GM18909 (cell line): ENCODE measurements at regions not wholly inside any gene's neighbourhood (a gene's known extent, or its start where the extent isn't known, plus 50 kb on each side); places are given as distances from the start of the nearest gene placed in this dataset.
"Not testable (repeated sequence)": the region's sequence is repeated elsewhere in the genome, so short reads cannot be mapped to it uniquely, and the experiment has no call there.

Experiments
- ATAC-seq: cut with Tn5 transposase; IDR thresholded peaks from one replicate; pipeline ENCODE4 v1.9.1; 2021; ENCODE audit warnings: mild to moderate bottlenecking; ENCODE audit not compliant: unreplicated experiment, poor library complexity

GRCh38 chr12:30378307-30378706, 317.4 kb downstream of the IPO8 start:
- no peak for ATAC-seq

- no peak for ATAC-seq
These were observed 330.8 kb downstream of the IPO8 start for GRCh38 chr12:30364822-30365221.

- no peak for ATAC-seq
These were observed 334.5 kb downstream of the IPO8 start for GRCh38 chr12:30361145-30361544.

GRCh38 chr12:30358671-30359070, 337.0 kb downstream of the IPO8 start:
- no peak for ATAC-seq

GRCh38 chr12:30357766-30358490, 337.7 kb downstream of the IPO8 start:
- ATAC-seq, result no peak

- no peak for ATAC-seq
These were observed 349.8 kb downstream of the IPO8 start for GRCh38 chr12:30345744-30346471.

- ATAC-seq, result no peak
These were observed 365.1 kb downstream of the IPO8 start for GRCh38 chr12:30330565-30330964.

GRCh38 chr12:30329281-30329680, 366.4 kb downstream of the IPO8 start:
- ATAC-seq, result no peak

GRCh38 chr12:30323008-30323407, 372.7 kb downstream of the IPO8 start:
- ATAC-seq, result no peak

GRCh38 chr12:30320561-30320960, 375.1 kb downstream of the IPO8 start:
- no peak for ATAC-seq

- no peak for ATAC-seq
These were observed 381.1 kb downstream of the IPO8 start for GRCh38 chr12:30314506-30315100.

GRCh38 chr12:30308010-30308717, 387.5 kb downstream of the IPO8 start:
- ATAC-seq, result no peak

- ATAC-seq, result no peak
These were observed 391.1 kb downstream of the IPO8 start for GRCh38 chr12:30304528-30304927.

GRCh38 chr12:30301291-30301690, 394.4 kb downstream of the IPO8 start:
- ATAC-seq, result no peak

GRCh38 chr12:30296486-30296885, 399.2 kb downstream of the IPO8 start:
- ATAC-seq, result no peak

GRCh38 chr12:30286345-30286926, 409.2 kb downstream of the IPO8 start:
- no peak for ATAC-seq

GRCh38 chr12:30278401-30278800, 417.3 kb downstream of the IPO8 start:
- ATAC-seq, result no peak

- not testable (repeated sequence) for ATAC-seq
These were observed 423.2 kb downstream of the IPO8 start for GRCh38 chr12:30272515-30272914.

GRCh38 chr12:30269496-30269895, 426.2 kb downstream of the IPO8 start:
- ATAC-seq, result no peak

- ATAC-seq, result no peak
These were observed 427.6 kb downstream of the IPO8 start for GRCh38 chr12:30268041-30268440.
